ENCODE measurements at regions not wholly inside any gene's neighbourhood (a gene's known extent, or its start where the extent isn't known, plus 50 kb on each side); places are given as distances from the start of the nearest gene placed in this dataset.
"Not testable (repeated sequence)": the region's sequence is repeated elsewhere in the genome, so short reads cannot be mapped to it uniquely, and the experiment has no call there.

GRCh38 chr6:96436398-96436797, 85.2 kb upstream of the UFL1 start:
- TF ChIP-seq, protein P1, sequence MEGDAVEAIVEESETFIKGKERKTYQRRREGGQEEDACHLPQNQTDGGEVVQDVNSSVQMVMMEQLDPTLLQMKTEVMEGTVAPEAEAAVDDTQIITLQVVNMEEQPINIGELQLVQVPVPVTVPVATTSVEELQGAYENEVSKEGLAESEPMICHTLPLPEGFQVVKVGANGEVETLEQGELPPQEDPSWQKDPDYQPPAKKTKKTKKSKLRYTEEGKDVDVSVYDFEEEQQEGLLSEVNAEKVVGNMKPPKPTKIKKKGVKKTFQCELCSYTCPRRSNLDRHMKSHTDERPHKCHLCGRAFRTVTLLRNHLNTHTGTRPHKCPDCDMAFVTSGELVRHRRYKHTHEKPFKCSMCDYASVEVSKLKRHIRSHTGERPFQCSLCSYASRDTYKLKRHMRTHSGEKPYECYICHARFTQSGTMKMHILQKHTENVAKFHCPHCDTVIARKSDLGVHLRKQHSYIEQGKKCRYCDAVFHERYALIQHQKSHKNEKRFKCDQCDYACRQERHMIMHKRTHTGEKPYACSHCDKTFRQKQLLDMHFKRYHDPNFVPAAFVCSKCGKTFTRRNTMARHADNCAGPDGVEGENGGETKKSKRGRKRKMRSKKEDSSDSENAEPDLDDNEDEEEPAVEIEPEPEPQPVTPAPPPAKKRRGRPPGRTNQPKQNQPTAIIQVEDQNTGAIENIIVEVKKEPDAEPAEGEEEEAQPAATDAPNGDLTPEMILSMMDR (IDR thresholded peaks at IDR 0.05): no peak
- Mint-ChIP-seq H3K9me3 (peaks cover 57% of the 10 kb centered on the region), H3K4me1 (no peaks in the 10 kb centered on the region)

DNA sequence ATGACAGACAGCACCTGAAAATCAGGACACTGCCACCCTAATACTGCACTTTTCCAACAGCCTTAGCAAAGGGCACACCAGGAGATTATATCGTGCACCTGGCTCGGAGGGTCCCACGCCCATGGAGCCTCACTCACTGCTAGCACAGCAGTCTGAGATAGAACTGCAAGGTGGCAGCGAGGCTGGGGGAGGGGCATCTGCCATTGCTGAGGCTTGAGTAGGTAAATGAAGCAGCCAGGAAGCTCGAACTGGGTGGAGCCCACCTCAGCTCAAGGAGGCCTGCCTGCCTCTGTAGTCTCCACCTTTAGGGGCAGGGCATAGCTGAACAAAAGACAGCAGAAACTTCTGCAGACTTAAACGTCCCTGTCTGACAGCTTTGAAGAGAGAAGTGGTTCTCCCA, 84.4 kb upstream of the UFL1 start:
- not testable (repeated sequence) for H3K36me3 Mint-ChIP-seq (ENCODE audit: low read depth); H3K27me3 Mint-ChIP-seq (ENCODE audit: low read depth, poor library complexity); DNase-seq; H3K4me3 Mint-ChIP-seq; H3K4me1 Mint-ChIP-seq; H3K27ac Mint-ChIP-seq
- H3K9me3 Mint-ChIP-seq: peaks cover 57% of the 10 kb centered on the region

More at GRCh38 chr6:96436398-96436797, 85.2 kb upstream of the UFL1 start:
- no peak overlapping the region for H3K4me3 Mint-ChIP-seq
- H3K27me3 Mint-ChIP-seq (ENCODE audit: low read depth, poor library complexity): no peaks in the 10 kb centered on the region
- H3K36me3 Mint-ChIP-seq (ENCODE audit: low read depth): no peaks in the 10 kb centered on the region
- DNase-seq: no peak
- no peak overlapping the region for H3K27ac Mint-ChIP-seq

DNA sequence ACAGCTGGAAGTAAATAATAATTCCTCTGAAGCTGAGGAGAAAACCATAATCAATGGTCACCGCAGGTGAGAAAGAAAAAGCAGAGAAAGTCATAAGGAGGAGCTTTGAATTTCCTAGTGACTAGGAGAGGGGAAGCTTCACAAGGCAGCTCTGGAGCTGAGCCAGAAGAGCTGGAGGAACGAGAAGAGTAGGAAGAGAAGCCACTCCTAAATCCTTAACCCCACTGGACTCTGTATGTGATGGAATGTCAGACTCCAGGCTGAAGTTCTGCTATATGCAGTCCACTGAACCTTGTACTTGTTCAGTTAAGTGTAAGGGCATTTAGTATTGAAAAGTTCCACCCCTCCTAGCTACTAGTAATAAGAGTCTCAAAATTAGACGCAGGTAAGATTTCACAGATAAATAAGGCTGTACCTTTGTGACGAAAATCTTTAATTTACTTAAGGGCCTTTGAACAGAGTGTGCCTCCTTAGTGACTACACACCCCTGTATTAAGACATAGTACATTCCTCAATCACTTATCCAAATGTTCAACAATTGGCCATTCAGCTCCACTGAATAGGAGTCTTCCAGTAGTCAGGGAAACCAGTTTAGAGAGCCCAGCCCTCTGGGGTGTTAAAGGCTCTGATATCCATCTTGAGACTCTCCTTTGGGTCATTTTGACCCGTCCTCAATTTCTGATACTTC, 71.4 kb upstream of the UFL1 start:
- no peak overlapping the region for H3K27ac Mint-ChIP-seq
- peaks cover 3% of the 10 kb centered on the region for H3K27me3 Mint-ChIP-seq (ENCODE audit: low read depth, poor library complexity)
- no peaks in the 10 kb centered on the region for H3K4me1 Mint-ChIP-seq
- peaks cover 13% of the 10 kb centered on the region for H3K9me3 Mint-ChIP-seq
- DNase-seq: no peak
- H3K4me3 Mint-ChIP-seq: no peak overlapping the region
- TF ChIP-seq, protein P1 (IDR thresholded peaks at IDR 0.05): no peak
- no peaks in the 10 kb centered on the region for H3K36me3 Mint-ChIP-seq (ENCODE audit: low read depth)

DNA sequence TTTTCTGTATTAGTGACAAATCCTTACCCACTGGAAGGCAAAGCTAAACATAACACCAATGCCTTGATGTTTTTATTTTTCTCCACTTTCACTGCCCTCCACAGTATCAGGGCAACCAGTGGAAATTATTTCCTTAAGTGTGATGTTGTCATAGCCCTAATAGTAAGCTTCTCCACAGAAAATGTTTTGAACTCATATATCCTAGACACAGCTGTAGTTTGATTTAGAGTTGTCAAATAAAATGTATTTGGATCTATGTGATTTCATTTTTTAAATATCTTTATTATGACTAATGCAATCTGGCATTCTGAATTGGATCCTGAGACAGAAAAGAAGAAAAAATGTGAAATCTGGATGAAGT, 70.9 kb upstream of the UFL1 start:
- Mint-ChIP-seq H3K36me3 (ENCODE audit: low read depth) (no peaks in the 10 kb centered on the region), H3K27me3 (ENCODE audit: low read depth, poor library complexity) (peaks cover 3% of the 10 kb centered on the region), H3K9me3 (peaks cover 8% of the 10 kb centered on the region), H3K27ac (no peak overlapping the region), H3K4me3 (no peak overlapping the region), H3K4me1 (no peaks in the 10 kb centered on the region)
- no peak for DNase-seq
- TF ChIP-seq, protein P1 (IDR thresholded peaks at IDR 0.05): no peak

GRCh38 chr6:96458771-96459170, 62.8 kb upstream of the UFL1 start:
- H3K4me3 Mint-ChIP-seq: no peak overlapping the region
- peak overlapping the region; percentile 84 for H3K27ac Mint-ChIP-seq
- no peaks in the 10 kb centered on the region for H3K36me3 Mint-ChIP-seq (ENCODE audit: low read depth)
- DNase-seq: no peak
- H3K9me3 Mint-ChIP-seq: no peaks in the 10 kb centered on the region
- peaks cover 6% of the 10 kb centered on the region for H3K4me1 Mint-ChIP-seq
- TF ChIP-seq, protein P1 (IDR thresholded peaks at IDR 0.05): no peak
- H3K27me3 Mint-ChIP-seq (ENCODE audit: low read depth, poor library complexity): no peaks in the 10 kb centered on the region

DNA sequence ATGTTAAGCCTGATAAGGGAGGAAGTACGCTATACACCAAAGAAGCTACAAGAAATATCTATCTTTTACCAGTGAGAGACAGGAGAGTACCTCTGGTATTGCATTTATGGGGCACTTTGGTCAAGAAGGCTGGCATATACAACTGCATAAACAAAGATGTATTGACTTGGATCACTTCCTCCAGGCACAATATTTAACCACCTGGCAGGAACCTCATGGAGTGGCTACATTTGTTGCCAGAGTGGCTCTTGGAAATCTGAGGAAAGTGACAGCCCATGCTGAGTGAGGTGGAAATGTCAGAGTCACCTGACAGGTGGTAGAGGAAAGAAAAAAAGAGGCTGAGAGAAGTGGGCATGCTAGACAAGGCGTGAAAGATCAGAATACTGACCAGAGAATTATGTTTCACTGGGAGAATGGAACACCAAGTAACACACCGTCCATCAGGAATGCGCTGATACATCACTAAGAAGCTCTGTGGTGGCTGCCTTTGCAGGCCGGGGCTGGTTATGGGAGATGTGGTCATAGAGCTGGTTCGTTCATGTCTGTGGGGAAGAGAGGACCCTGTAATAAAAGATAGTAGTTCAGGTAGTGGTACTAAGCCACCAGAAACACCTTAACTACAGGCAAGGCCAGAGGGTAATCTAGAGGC, 61.4 kb upstream of the UFL1 start:
- H3K4me1 Mint-ChIP-seq: peaks cover 6% of the 10 kb centered on the region

More for the DNA sequence above, 61.4 kb upstream of the UFL1 start:
- Mint-ChIP-seq H3K27me3 (ENCODE audit: low read depth, poor library complexity) (no peaks in the 10 kb centered on the region), H3K27ac (peak overlapping the region; percentile 48), H3K9me3 (no peaks in the 10 kb centered on the region), H3K4me3 (no peak overlapping the region), H3K36me3 (ENCODE audit: low read depth) (no peaks in the 10 kb centered on the region)
- DNase-seq: no peak
- TF ChIP-seq, protein P1 (IDR thresholded peaks at IDR 0.05): no peak

Measured in nephron progenitor cell (in vitro differentiated cells).